KMS-11 (cell line): ENCODE measurements at regions not wholly inside any gene's neighbourhood (a gene's known extent, or its start where the extent isn't known, plus 50 kb on each side); places are given as distances from the start of the nearest gene placed in this dataset.

ENCODE experiments used
- H2AFZ ChIP-seq: fragments of 200-600 bp; sonication (generic); 2 replicates; pipeline ENCODE4 v1.6.1; 2016; ENCODE audit warnings: antibody characterized with exemption, mixed run types, low read depth
- H3K27ac ChIP-seq: fragments of 200-600 bp; sonication (generic); 2 replicates; pipeline ENCODE4 v1.6.1; 2016; ENCODE audit warnings: mild to moderate bottlenecking, mixed run types
- H3K27me3 ChIP-seq: fragments of 200-600 bp; sonication (generic); 2 replicates; pipeline ENCODE4 v1.6.1; 2017; ENCODE audit warnings: mild to moderate bottlenecking, low read depth, mixed run types, moderate library complexity; ENCODE audit not compliant: insufficient read depth
- H3K36me3 ChIP-seq: fragments of 200-600 bp; sonication (generic); 2 replicates; pipeline ENCODE4 v1.6.1; 2017; ENCODE audit warnings: mild to moderate bottlenecking, mixed run types; ENCODE audit not compliant: insufficient read depth
- H3K4me1 ChIP-seq: fragments of 200-600 bp; sonication (generic); 2 replicates; pipeline ENCODE4 v1.6.1; 2016; ENCODE audit warnings: mild to moderate bottlenecking, low read depth, mixed run types; ENCODE audit not compliant: poor library complexity, severe bottlenecking
- H3K4me2 ChIP-seq: fragments of 200-600 bp; sonication (generic); 2 replicates; pipeline ENCODE4 v1.7.0; 2016; ENCODE audit warnings: mild to moderate bottlenecking, mixed run types
- H3K4me3 ChIP-seq: fragments of 200-600 bp; sonication (generic); IDR thresholded peaks from 2 replicates; pipeline ENCODE4 v1.6.1; 2017; ENCODE audit warnings: low read depth, low read length, mixed read lengths; ENCODE audit not compliant: insufficient read depth
- H3K79me2 ChIP-seq: fragments of 200-600 bp; sonication (generic); 2 replicates; pipeline ENCODE4 v1.6.1; 2016; ENCODE audit warnings: low read depth, mixed run types; ENCODE audit not compliant: insufficient read depth
- H3K9ac ChIP-seq: fragments of 200-600 bp; sonication (generic); 2 replicates; pipeline ENCODE4 v1.6.1; 2016; ENCODE audit warnings: mild to moderate bottlenecking, mixed run types
- H4K20me1 ChIP-seq: fragments of 200-600 bp; sonication (generic); 2 replicates; pipeline ENCODE4 v1.6.1; 2016; ENCODE audit warnings: mild to moderate bottlenecking, mixed run types; ENCODE audit not compliant: insufficient read depth
- TF ChIP-seq, protein P1 (sequence below): fragments of 200-600 bp; sonication (generic); conservative IDR thresholded peaks from 2 replicates; pipeline ENCODE4 v1.6.1; 2017; ENCODE audit warnings: low read depth, mild to moderate bottlenecking, antibody characterized with exemption, low read length, moderate library complexity, mixed read lengths

DNA sequence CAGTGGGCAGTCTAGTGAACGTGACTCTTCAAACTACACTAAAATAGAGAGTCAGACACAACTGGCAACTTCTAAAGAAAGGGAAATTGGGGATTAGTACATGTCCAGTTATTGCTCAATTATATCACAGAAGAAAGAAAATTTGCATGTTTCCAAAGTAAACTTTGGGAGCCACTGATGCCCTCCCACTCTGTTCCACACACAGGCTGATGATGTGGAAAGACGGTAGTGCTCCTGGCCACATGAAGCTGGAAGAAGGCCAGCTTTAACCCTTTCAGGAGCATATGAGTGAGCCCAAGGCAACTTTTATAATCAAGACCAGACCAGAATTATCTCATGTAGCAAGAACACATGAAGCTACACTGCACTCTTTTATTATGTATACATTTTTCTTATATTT, 141.0 kb downstream of the NR4A2 start:
- no peaks in the 10 kb centered on the region for H3K4me1 ChIP-seq
- no peaks in the 10 kb centered on the region for H3K79me2 ChIP-seq
- no peak overlapping the region for H3K9ac ChIP-seq
- H2AFZ ChIP-seq: no peak overlapping the region
- no peaks in the 10 kb centered on the region for H3K27me3 ChIP-seq
- H3K4me2 ChIP-seq: no peak overlapping the region
- H4K20me1 ChIP-seq: no peaks in the 10 kb centered on the region
- H3K4me3 ChIP-seq: no peak overlapping the region
- no peaks in the 10 kb centered on the region for H3K36me3 ChIP-seq
- no peak overlapping the region for H3K27ac ChIP-seq
- TF ChIP-seq, protein P1, sequence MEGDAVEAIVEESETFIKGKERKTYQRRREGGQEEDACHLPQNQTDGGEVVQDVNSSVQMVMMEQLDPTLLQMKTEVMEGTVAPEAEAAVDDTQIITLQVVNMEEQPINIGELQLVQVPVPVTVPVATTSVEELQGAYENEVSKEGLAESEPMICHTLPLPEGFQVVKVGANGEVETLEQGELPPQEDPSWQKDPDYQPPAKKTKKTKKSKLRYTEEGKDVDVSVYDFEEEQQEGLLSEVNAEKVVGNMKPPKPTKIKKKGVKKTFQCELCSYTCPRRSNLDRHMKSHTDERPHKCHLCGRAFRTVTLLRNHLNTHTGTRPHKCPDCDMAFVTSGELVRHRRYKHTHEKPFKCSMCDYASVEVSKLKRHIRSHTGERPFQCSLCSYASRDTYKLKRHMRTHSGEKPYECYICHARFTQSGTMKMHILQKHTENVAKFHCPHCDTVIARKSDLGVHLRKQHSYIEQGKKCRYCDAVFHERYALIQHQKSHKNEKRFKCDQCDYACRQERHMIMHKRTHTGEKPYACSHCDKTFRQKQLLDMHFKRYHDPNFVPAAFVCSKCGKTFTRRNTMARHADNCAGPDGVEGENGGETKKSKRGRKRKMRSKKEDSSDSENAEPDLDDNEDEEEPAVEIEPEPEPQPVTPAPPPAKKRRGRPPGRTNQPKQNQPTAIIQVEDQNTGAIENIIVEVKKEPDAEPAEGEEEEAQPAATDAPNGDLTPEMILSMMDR: no peak

DNA sequence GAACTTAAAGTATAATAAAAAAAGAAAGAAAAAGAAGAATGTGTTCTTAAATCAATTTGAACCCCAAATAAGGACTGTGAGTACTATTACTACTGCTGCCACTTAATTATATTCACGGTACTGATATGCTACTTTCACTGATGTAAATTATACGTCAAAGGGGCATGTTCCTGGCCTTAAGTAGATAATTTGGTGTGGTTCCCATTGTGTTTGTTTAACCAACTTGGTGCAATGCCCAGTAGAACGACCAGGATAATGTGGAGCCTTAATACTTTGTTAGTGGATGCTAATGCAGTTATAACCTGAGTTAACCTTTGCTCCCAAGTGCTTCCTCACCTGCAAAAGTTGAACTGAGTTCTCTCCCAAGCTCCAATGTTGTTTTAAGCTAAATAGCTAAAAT, 142.0 kb downstream of the NR4A2 start:
- Histone ChIP-seq H3K4me1 (no peaks in the 10 kb centered on the region), H2AFZ (no peak overlapping the region), H3K9ac (no peak overlapping the region), H3K27me3 (no peaks in the 10 kb centered on the region), H3K4me2 (no peak overlapping the region), H3K4me3 (no peak overlapping the region), H3K27ac (no peak overlapping the region), H4K20me1 (no peaks in the 10 kb centered on the region), H3K36me3 (no peaks in the 10 kb centered on the region), H3K79me2 (no peaks in the 10 kb centered on the region)
- TF ChIP-seq, protein P1: no peak

DNA sequence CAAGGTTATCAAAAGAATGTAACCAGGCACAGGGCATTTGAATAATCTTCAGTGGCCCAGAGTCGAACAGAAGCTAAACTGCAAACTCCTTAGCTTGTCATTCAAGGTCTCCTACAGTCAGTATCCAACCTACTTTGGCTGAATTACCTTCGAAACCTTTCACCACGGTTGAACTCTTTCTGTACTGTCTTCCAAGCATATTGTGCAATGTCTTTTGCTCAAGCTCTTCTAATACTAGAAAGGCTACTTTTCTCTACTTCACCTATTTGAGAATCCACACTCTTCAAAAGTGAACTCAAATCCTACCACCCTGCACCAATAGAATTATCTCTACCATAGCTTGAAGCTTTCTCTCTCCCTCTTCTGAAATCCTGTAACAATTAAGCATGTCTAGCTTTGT, 142.9 kb downstream of the NR4A2 start:
- Histone ChIP-seq H4K20me1 (no peaks in the 10 kb centered on the region), H3K9ac (no peak overlapping the region), H3K27ac (no peak overlapping the region), H3K4me2 (no peak overlapping the region), H3K27me3 (no peaks in the 10 kb centered on the region), H3K4me3 (no peak overlapping the region), H2AFZ (no peak overlapping the region), H3K79me2 (no peaks in the 10 kb centered on the region), H3K4me1 (no peaks in the 10 kb centered on the region), H3K36me3 (no peaks in the 10 kb centered on the region)
- TF ChIP-seq, protein P1: no peak

DNA sequence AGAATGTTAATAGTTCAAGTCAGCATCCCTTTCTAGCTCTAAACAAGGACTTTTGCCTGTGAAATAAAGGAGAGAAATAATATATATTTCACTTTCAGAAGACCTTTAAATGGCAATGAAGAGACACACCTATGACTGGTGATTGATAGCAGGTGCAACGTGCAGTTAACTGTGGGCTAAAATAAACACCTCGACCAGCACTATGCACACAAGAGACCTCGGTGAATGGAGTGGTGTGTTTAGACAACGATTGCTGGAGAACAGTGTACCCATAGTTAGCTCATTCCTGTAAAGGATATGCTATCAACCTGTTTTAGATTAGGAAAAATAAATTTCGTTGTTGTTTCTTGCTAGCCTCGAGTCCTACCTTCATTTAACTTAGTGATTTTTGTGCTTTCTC, 143.4 kb downstream of the NR4A2 start:
- H3K4me2 ChIP-seq: no peak overlapping the region
- no peaks in the 10 kb centered on the region for H3K79me2 ChIP-seq
- no peaks in the 10 kb centered on the region for H3K27me3 ChIP-seq
- H3K4me3 ChIP-seq: no peak overlapping the region
- TF ChIP-seq, protein P1: no peak
- H4K20me1 ChIP-seq: no peaks in the 10 kb centered on the region
- no peak overlapping the region for H3K9ac ChIP-seq
- no peak overlapping the region for H3K27ac ChIP-seq
- no peaks in the 10 kb centered on the region for H3K36me3 ChIP-seq
- H2AFZ ChIP-seq: no peak overlapping the region
- H3K4me1 ChIP-seq: no peaks in the 10 kb centered on the region

DNA sequence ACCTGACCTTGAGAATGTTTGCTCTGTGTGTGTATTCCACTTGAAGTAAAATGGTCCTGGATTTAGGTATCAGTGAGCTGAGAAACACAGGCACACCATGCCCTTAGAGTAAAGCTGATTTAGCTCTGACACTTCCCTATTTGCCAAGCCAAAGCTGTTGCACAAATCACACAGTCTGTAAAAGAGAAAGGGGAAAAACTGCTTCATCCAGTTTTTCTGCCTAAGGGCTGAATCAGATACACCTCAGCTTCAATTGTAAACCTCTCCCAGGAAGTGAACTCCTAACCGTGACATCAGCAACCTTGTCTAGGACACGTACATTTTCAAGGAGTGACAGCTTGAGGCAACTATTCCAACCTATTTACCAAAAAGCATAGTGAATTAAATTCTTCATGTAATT, 150.4 kb downstream of the NR4A2 start:
- H2AFZ ChIP-seq: no peak overlapping the region

More for the DNA sequence above, 150.4 kb downstream of the NR4A2 start:
- H3K79me2 ChIP-seq: no peaks in the 10 kb centered on the region
- no peak overlapping the region for H3K27ac ChIP-seq
- TF ChIP-seq, protein P1: no peak
- H3K4me2 ChIP-seq: no peak overlapping the region
- H4K20me1 ChIP-seq: no peaks in the 10 kb centered on the region
- no peaks in the 10 kb centered on the region for H3K27me3 ChIP-seq
- no peak overlapping the region for H3K4me3 ChIP-seq
- H3K9ac ChIP-seq: no peak overlapping the region
- no peaks in the 10 kb centered on the region for H3K36me3 ChIP-seq
- H3K4me1 ChIP-seq: no peaks in the 10 kb centered on the region
